Caco-2 (cell line): ENCODE measurements at regions not wholly inside any gene's neighbourhood (a gene's known extent, or its start where the extent isn't known, plus 50 kb on each side); places are given as distances from the start of the nearest gene placed in this dataset.

Experiments
- BruUV-seq: library from RNA; stranded (reverse); fragments of 400-500 nt; replicated peaks from 2 replicates; lab custom pipeline; 2021; lab: Mats Ljungman, UMichigan
- CTCF ChIA-PET: fragments of 300-600 bp; sonication (Branson Sonifier 250); formaldehyde crosslinking; loops from one replicate; lab custom pipeline; 2022; ENCODE audit warnings: antibody characterized with exemption; lab: Charles Lee
- POLR2A ChIA-PET: fragments of 300-600 bp; sonication (Branson Sonifier 250); formaldehyde crosslinking; loops from one replicate; lab custom pipeline; 2022; ENCODE audit warnings: antibody characterized with exemption; lab: Charles Lee
- DNase-seq, 2 experiments: peaks; one replicate each; pipeline versions ENCODE4 v3.0.0 to v3.0.0-alpha.2; 2020 to 2022
- H3K27me3 ChIP-seq: replicated peaks from 2 replicates; pipeline ENCODE4 v1.6.0; 2011; ENCODE audit warnings: low read length; ENCODE audit not compliant: control insufficient read depth, insufficient read depth
- H3K36me3 ChIP-seq: 2 replicates; pipeline ENCODE4 v1.5.1; 2011; ENCODE audit warnings: low read length; ENCODE audit not compliant: control insufficient read depth, insufficient read depth
- H3K4me1 ChIP-seq: fragments of 250-450 bp; sonication (Bioruptor Pico); 2 replicates; pipeline ENCODE4 v1.5.1; 2020; ENCODE audit warnings: mild to moderate bottlenecking
- H3K4me3 ChIP-seq: 2 replicates; pipeline ENCODE4 v1.5.1; 2011; ENCODE audit warnings: low read depth, mild to moderate bottlenecking, control low read depth, low read length
- H3K9me3 ChIP-seq: fragments of 250-450 bp; sonication (Bioruptor Pico); 2 replicates; pipeline ENCODE4 v1.5.1; 2020; ENCODE audit warnings: mild to moderate bottlenecking, moderate library complexity
- H3K27ac Mint-ChIP-seq: one replicate; pipeline ENCODE4 v1.8.0; 2022; ENCODE audit warnings: mixed read lengths; ENCODE audit not compliant: unreplicated experiment
- H3K27me3 Mint-ChIP-seq: one replicate; pipeline ENCODE4 v1.8.0; 2022; ENCODE audit warnings: mixed read lengths; ENCODE audit not compliant: insufficient read depth, unreplicated experiment
- H3K36me3 Mint-ChIP-seq: one replicate; pipeline ENCODE4 v1.8.0; 2022; ENCODE audit warnings: mild to moderate bottlenecking, mixed read lengths; ENCODE audit not compliant: insufficient read depth, unreplicated experiment
- H3K4me1 Mint-ChIP-seq: one replicate; pipeline ENCODE4 v1.8.0; 2022; ENCODE audit warnings: low read depth, mixed read lengths; ENCODE audit not compliant: unreplicated experiment
- H3K4me3 Mint-ChIP-seq: one replicate; pipeline ENCODE4 v1.8.0; 2022; ENCODE audit warnings: mild to moderate bottlenecking, moderate library complexity, mixed read lengths; ENCODE audit not compliant: unreplicated experiment
- H3K9me3 Mint-ChIP-seq: one replicate; pipeline ENCODE4 v1.8.0; 2022; ENCODE audit warnings: mixed read lengths; ENCODE audit not compliant: unreplicated experiment
- intact Hi-C: fragments of 100-400 bp; cut with micrococcal nuclease; formaldehyde crosslinking; loops from one replicate; pipeline ENCODE4 v1.10.0; 2022; ENCODE audit not compliant: unreplicated experiment
- TF ChIP-seq, protein P1 (sequence below), 2 experiments: fragments of 200-600 bp in 1 of 2; IDR thresholded peaks; 1 replicate in 1 of 2; 2 replicates in 1 of 2; pipeline versions ENCODE4 v1.5.1 to v1.8.0; 2011 to 2022; ENCODE audit warnings: antibody characterized with exemption in 1 of 2, control low read depth in 1 of 2, inconsistent platforms in 1 of 2, low read depth in 1 of 2, low read length in 1 of 2, mild to moderate bottlenecking in 1 of 2, moderate library complexity in 1 of 2; ENCODE audit not compliant: insufficient read depth in 1 of 2, severe bottlenecking in 1 of 2, unreplicated experiment in 1 of 2

DNA sequence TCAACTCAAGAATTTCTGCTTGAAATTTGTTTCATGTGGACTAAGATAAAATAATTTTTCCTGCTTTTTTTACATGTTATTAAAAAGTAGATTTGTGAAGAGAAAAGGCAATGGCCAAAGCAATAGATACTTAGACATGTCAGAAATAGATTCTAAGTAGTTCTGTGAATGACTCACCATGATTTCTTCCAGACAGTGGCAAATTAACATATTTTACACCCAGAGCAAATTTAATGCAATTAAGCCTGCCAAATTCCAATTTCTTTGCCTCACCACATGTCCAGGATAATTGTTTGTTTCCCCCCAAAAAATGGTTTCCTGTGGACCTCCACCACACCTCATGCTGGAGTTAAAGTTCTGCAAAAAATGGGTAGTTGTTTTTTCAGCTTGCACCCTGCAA, 651.4 kb downstream of the CETN3 start:
- intact Hi-C loops, result no loop called here
- Histone ChIP-seq H3K36me3 (no peaks in the 10 kb centered on the region), H3K9me3 (no peaks in the 10 kb centered on the region), H3K4me3 (no peak overlapping the region), H3K27me3 (no peaks in the 10 kb centered on the region; the same call in 1 of the 2 replicates), H3K4me1 (0 out of 2 replicates have a peak, but pooled peaks cover 4% of the 10 kb centered on the region)
- POLR2A ChIA-PET, result no interaction called here
- TF ChIP-seq, protein P1, sequence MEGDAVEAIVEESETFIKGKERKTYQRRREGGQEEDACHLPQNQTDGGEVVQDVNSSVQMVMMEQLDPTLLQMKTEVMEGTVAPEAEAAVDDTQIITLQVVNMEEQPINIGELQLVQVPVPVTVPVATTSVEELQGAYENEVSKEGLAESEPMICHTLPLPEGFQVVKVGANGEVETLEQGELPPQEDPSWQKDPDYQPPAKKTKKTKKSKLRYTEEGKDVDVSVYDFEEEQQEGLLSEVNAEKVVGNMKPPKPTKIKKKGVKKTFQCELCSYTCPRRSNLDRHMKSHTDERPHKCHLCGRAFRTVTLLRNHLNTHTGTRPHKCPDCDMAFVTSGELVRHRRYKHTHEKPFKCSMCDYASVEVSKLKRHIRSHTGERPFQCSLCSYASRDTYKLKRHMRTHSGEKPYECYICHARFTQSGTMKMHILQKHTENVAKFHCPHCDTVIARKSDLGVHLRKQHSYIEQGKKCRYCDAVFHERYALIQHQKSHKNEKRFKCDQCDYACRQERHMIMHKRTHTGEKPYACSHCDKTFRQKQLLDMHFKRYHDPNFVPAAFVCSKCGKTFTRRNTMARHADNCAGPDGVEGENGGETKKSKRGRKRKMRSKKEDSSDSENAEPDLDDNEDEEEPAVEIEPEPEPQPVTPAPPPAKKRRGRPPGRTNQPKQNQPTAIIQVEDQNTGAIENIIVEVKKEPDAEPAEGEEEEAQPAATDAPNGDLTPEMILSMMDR (IDR thresholded peaks at IDR 0.05; ENCODE audit: insufficient read depth in 1 of 2, low read depth in 1 of 2, low read length in 1 of 2, severe bottlenecking in 1 of 2, unreplicated experiment in 1 of 2), result no peak
- DNase-seq, result no peak
- H3K9me3 Mint-ChIP-seq, result peaks cover 8% of the 10 kb centered on the region
- no peak overlapping the region for H3K27ac Mint-ChIP-seq
- H3K27me3 Mint-ChIP-seq, result no peaks in the 10 kb centered on the region
- CTCF ChIA-PET, result no interaction called here
- H3K4me1 Mint-ChIP-seq, result no peaks in the 10 kb centered on the region
- BruUV-seq, result no TSS peak
- no peaks in the 10 kb centered on the region for H3K36me3 Mint-ChIP-seq
- no peak overlapping the region for H3K4me3 Mint-ChIP-seq

DNA sequence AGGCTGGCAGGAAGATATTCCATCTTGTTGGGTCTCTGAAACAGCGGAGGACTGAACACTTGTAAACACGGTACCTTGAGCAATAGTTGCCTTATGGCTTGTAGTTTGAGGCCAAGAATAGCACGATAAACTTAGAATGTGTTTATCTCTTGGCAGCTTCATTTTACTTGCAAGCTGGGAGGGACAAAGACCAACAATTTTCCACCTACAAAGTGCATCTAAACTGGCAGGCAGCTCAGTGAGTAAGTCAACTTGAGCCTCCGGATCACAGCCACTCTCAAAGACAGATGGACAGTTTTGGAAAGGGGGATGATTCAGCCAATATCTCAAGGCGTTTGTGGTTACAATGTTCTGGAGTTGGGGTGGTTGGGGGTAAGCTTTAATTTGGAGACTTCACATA, 652.6 kb downstream of the CETN3 start:
- Mint-ChIP-seq H3K4me3 (no peak overlapping the region), H3K27me3 (no peaks in the 10 kb centered on the region), H3K4me1 (no peaks in the 10 kb centered on the region), H3K36me3 (no peaks in the 10 kb centered on the region), H3K9me3 (peaks cover 8% of the 10 kb centered on the region), H3K27ac (no peak overlapping the region)
- no peak for DNase-seq
- 0 out of 2 replicates have a peak, but pooled peaks cover 4% of the 10 kb centered on the region for H3K4me1 ChIP-seq
- intact Hi-C loops, result no loop called here
- H3K9me3 ChIP-seq, result no peaks in the 10 kb centered on the region
- no peaks in the 10 kb centered on the region for H3K36me3 ChIP-seq
- H3K4me3 ChIP-seq, result no peak overlapping the region
- BruUV-seq, result no TSS peak
- TF ChIP-seq, protein P1 (IDR thresholded peaks at IDR 0.05; ENCODE audit: insufficient read depth in 1 of 2, low read depth in 1 of 2, low read length in 1 of 2, severe bottlenecking in 1 of 2, unreplicated experiment in 1 of 2), result no peak
- H3K27me3 ChIP-seq, result no peaks in the 10 kb centered on the region; the same call in 1 of the 2 replicates
- ChIA-PET POLR2A (no interaction called here), CTCF (no interaction called here)

DNA sequence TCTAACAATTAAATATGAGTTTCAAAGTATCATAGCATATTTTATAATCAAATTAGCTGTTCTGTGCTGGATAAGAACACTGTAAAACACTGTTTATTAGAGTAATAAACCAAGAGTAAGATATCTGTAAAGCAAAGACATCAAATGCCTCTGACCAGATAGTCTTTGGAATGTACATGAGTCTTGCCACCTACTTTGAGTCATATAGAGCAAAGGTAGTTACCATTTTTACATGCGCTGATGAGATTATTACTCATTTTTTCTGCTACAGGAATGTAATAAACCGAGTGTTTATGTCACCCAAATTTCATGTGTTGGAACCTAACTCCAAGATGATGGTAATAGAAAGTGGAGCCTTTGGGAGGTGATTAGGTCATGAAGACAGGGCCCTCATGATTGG, 654.5 kb downstream of the CETN3 start:
- H3K4me3 ChIP-seq, result no peak overlapping the region
- 0 out of 2 replicates have a peak, but pooled peaks cover 2% of the 10 kb centered on the region for H3K4me1 ChIP-seq
- DNase-seq, result no peak
- no TSS peak for BruUV-seq
- H3K9me3 ChIP-seq, result no peaks in the 10 kb centered on the region
- Mint-ChIP-seq H3K36me3 (no peaks in the 10 kb centered on the region), H3K9me3 (no peaks in the 10 kb centered on the region), H3K27ac (no peak overlapping the region), H3K27me3 (no peaks in the 10 kb centered on the region), H3K4me3 (no peak overlapping the region), H3K4me1 (no peaks in the 10 kb centered on the region)
- CTCF ChIA-PET, result no interaction called here
- POLR2A ChIA-PET, result no interaction called here
- H3K36me3 ChIP-seq, result no peaks in the 10 kb centered on the region
- intact Hi-C loops, result no loop called here
- TF ChIP-seq, protein P1 (IDR thresholded peaks at IDR 0.05; ENCODE audit: insufficient read depth in 1 of 2, low read depth in 1 of 2, low read length in 1 of 2, severe bottlenecking in 1 of 2, unreplicated experiment in 1 of 2), result no peak
- no peaks in the 10 kb centered on the region; the same call in 1 of the 2 replicates for H3K27me3 ChIP-seq
